Body of pancreas (tissue), 4 donors: ENCODE measurements at regions not wholly inside any gene's neighbourhood (a gene's known extent, or its start where the extent isn't known, plus 50 kb on each side); places are given as distances from the start of the nearest gene placed in this dataset.

Experiments
- CTCF ChIP-seq, 7 experiments: fragments of 450-650 bp in 4 of 7; fragments of 200-600 bp in 3 of 7; sonication (generic) in 3 of 7; IDR thresholded peaks; one replicate each; pipeline ENCODE4 v1.5.1; 2016 to 2019; ENCODE audit warnings: antibody characterized with exemption in 7 of 7
- POLR2A ChIP-seq, 3 donors: fragments of 450-650 bp; IDR thresholded peaks; one replicate each; pipeline ENCODE4 v1.6.1; 2016; ENCODE audit warnings: antibody characterized with exemption in 3 of 3, mild to moderate bottlenecking in 2 of 3

- TF ChIP-seq CTCF (IDR thresholded peaks at IDR 0.05) (no peak), POLR2A (IDR thresholded peaks at IDR 0.05) (no peak)
Observed at GRCh38 chr2:125216321-125216720, 1191.2 kb downstream of the CNTNAP5 start.
